HG03039 (cell line): ENCODE measurements at regions not wholly inside any gene's neighbourhood (a gene's known extent, or its start where the extent isn't known, plus 50 kb on each side); places are given as distances from the start of the nearest gene placed in this dataset.

Source experiments
- ATAC-seq: cut with Tn5 transposase; IDR thresholded peaks from one replicate; pipeline ENCODE4 v1.9.1; 2021; ENCODE audit warnings: mild to moderate bottlenecking, moderate library complexity; ENCODE audit not compliant: unreplicated experiment

GRCh38 chr2:83695530-83695929, 763.5 kb downstream of the SUCLG1 start:
- ATAC-seq: no peak

- no peak for ATAC-seq
These were observed 764.0 kb downstream of the SUCLG1 start for GRCh38 chr2:83695037-83695436.

- ATAC-seq: no peak
These were observed 769.7 kb downstream of the SUCLG1 start for GRCh38 chr2:83689402-83689801.

GRCh38 chr2:83686863-83687262, 772.2 kb downstream of the SUCLG1 start:
- no peak for ATAC-seq

GRCh38 chr2:83674050-83674449, 785.0 kb downstream of the SUCLG1 start:
- ATAC-seq: no peak

GRCh38 chr2:83665894-83666293, 793.2 kb downstream of the SUCLG1 start:
- ATAC-seq: no peak

- no peak for ATAC-seq
These were observed 793.9 kb downstream of the SUCLG1 start for GRCh38 chr2:83665154-83665553.

GRCh38 chr2:83661711-83662110, 797.4 kb downstream of the SUCLG1 start:
- ATAC-seq: no peak

- no peak for ATAC-seq
These were observed 804.9 kb downstream of the SUCLG1 start for GRCh38 chr2:83654091-83654611.

GRCh38 chr2:83650898-83651297, 808.2 kb downstream of the SUCLG1 start:
- ATAC-seq: no peak

GRCh38 chr2:83650161-83650560, 808.9 kb downstream of the SUCLG1 start:
- ATAC-seq: no peak

- no peak for ATAC-seq
These were observed 818.6 kb downstream of the SUCLG1 start for GRCh38 chr2:83640506-83640905.

GRCh38 chr2:83633423-83633822, 825.7 kb downstream of the SUCLG1 start:
- no peak for ATAC-seq

GRCh38 chr2:83630351-83630750, 828.7 kb downstream of the SUCLG1 start:
- no peak for ATAC-seq

- ATAC-seq: no peak
These were observed 843.6 kb downstream of the SUCLG1 start for GRCh38 chr2:83615511-83615910.

GRCh38 chr2:83613178-83613577, 845.9 kb downstream of the SUCLG1 start:
- no peak for ATAC-seq

GRCh38 chr2:83602753-83603152, 856.3 kb downstream of the SUCLG1 start:
- ATAC-seq: no peak

- ATAC-seq: no peak
These were observed 862.3 kb downstream of the SUCLG1 start for GRCh38 chr2:83596592-83597282.

- no peak for ATAC-seq
These were observed 863.2 kb downstream of the SUCLG1 start for GRCh38 chr2:83595926-83596325.

- no peak for ATAC-seq
These were observed 863.9 kb downstream of the SUCLG1 start for GRCh38 chr2:83595121-83595690.

- no peak for ATAC-seq
These were observed 864.6 kb downstream of the SUCLG1 start for GRCh38 chr2:83594241-83595120.

GRCh38 chr2:83587309-83587708, 871.8 kb downstream of the SUCLG1 start:
- no peak for ATAC-seq
